ENCODE measurements at regions not wholly inside any gene's neighbourhood (a gene's known extent, or its start where the extent isn't known, plus 50 kb on each side); places are given as distances from the start of the nearest gene placed in this dataset.
"Not testable (repeated sequence)": the region's sequence is repeated elsewhere in the genome, so short reads cannot be mapped to it uniquely, and the experiment has no call there.

GRCh38 chr9:63804205-63804604 lies 1480.8 kb downstream of the FOXD4L5 start:
- H3K9ac ChIP-seq (ENCODE audit: low read depth in 1 of 3, low read length in 3 of 3); H3K36me3 ChIP-seq (ENCODE audit: control insufficient read depth in 3 of 3, insufficient read depth in 3 of 3, low read length in 3 of 3); H3K4me1 ChIP-seq (ENCODE audit: control insufficient read depth in 3 of 3, insufficient read depth in 3 of 3, low read length in 3 of 3); H3K9me3 ChIP-seq (ENCODE audit: control insufficient read depth in 3 of 3, low read length in 3 of 3); H3K4me3 ChIP-seq (ENCODE audit: low read length in 3 of 3); H3K27ac ChIP-seq (ENCODE audit: low read depth, low read length); H3K27me3 ChIP-seq (ENCODE audit: control insufficient read depth in 3 of 3, insufficient read depth in 3 of 3, low read length in 3 of 3): not testable (repeated sequence)

GRCh38 chr9:63794081-63794685 lies 1490.8 kb downstream of the FOXD4L5 start:
- not testable (repeated sequence) for H3K27ac ChIP-seq (ENCODE audit: low read depth, low read length); H3K9me3 ChIP-seq (ENCODE audit: control insufficient read depth in 3 of 3, low read length in 3 of 3); H3K27me3 ChIP-seq (ENCODE audit: control insufficient read depth in 3 of 3, insufficient read depth in 3 of 3, low read length in 3 of 3); H3K4me3 ChIP-seq (ENCODE audit: low read length in 3 of 3); H3K4me1 ChIP-seq (ENCODE audit: control insufficient read depth in 3 of 3, insufficient read depth in 3 of 3, low read length in 3 of 3); H3K36me3 ChIP-seq (ENCODE audit: control insufficient read depth in 3 of 3, insufficient read depth in 3 of 3, low read length in 3 of 3); H3K9ac ChIP-seq (ENCODE audit: low read depth in 1 of 3, low read length in 3 of 3)

- H3K27me3 ChIP-seq (ENCODE audit: control insufficient read depth in 3 of 3, insufficient read depth in 3 of 3, low read length in 3 of 3); H3K9me3 ChIP-seq (ENCODE audit: control insufficient read depth in 3 of 3, low read length in 3 of 3); H3K36me3 ChIP-seq (ENCODE audit: control insufficient read depth in 3 of 3, insufficient read depth in 3 of 3, low read length in 3 of 3); H3K9ac ChIP-seq (ENCODE audit: low read depth in 1 of 3, low read length in 3 of 3); H3K27ac ChIP-seq (ENCODE audit: low read depth, low read length); H3K4me1 ChIP-seq (ENCODE audit: control insufficient read depth in 3 of 3, insufficient read depth in 3 of 3, low read length in 3 of 3); H3K4me3 ChIP-seq (ENCODE audit: low read length in 3 of 3): not testable (repeated sequence)
These were observed 1497.6 kb downstream of the FOXD4L5 start for GRCh38 chr9:63787454-63787853.

GRCh38 chr9:63785059-63785458 lies 1500.0 kb downstream of the FOXD4L5 start:
- not testable (repeated sequence) for H3K4me1 ChIP-seq (ENCODE audit: control insufficient read depth in 3 of 3, insufficient read depth in 3 of 3, low read length in 3 of 3); H3K27ac ChIP-seq (ENCODE audit: low read depth, low read length); H3K4me3 ChIP-seq (ENCODE audit: low read length in 3 of 3); H3K9me3 ChIP-seq (ENCODE audit: control insufficient read depth in 3 of 3, low read length in 3 of 3); H3K36me3 ChIP-seq (ENCODE audit: control insufficient read depth in 3 of 3, insufficient read depth in 3 of 3, low read length in 3 of 3); H3K9ac ChIP-seq (ENCODE audit: low read depth in 1 of 3, low read length in 3 of 3); H3K27me3 ChIP-seq (ENCODE audit: control insufficient read depth in 3 of 3, insufficient read depth in 3 of 3, low read length in 3 of 3)

GRCh38 chr9:63784421-63784820 lies 1500.6 kb downstream of the FOXD4L5 start:
- not testable (repeated sequence) for H3K9ac ChIP-seq (ENCODE audit: low read depth in 1 of 3, low read length in 3 of 3); H3K27me3 ChIP-seq (ENCODE audit: control insufficient read depth in 3 of 3, insufficient read depth in 3 of 3, low read length in 3 of 3); H3K9me3 ChIP-seq (ENCODE audit: control insufficient read depth in 3 of 3, low read length in 3 of 3); H3K36me3 ChIP-seq (ENCODE audit: control insufficient read depth in 3 of 3, insufficient read depth in 3 of 3, low read length in 3 of 3); H3K4me1 ChIP-seq (ENCODE audit: control insufficient read depth in 3 of 3, insufficient read depth in 3 of 3, low read length in 3 of 3); H3K4me3 ChIP-seq (ENCODE audit: low read length in 3 of 3); H3K27ac ChIP-seq (ENCODE audit: low read depth, low read length)

GRCh38 chr9:63781817-63782439 lies 1503.1 kb downstream of the FOXD4L5 start:
- not testable (repeated sequence) for H3K4me1 ChIP-seq (ENCODE audit: control insufficient read depth in 3 of 3, insufficient read depth in 3 of 3, low read length in 3 of 3); H3K36me3 ChIP-seq (ENCODE audit: control insufficient read depth in 3 of 3, insufficient read depth in 3 of 3, low read length in 3 of 3); H3K9ac ChIP-seq (ENCODE audit: low read depth in 1 of 3, low read length in 3 of 3); H3K27ac ChIP-seq (ENCODE audit: low read depth, low read length); H3K9me3 ChIP-seq (ENCODE audit: control insufficient read depth in 3 of 3, low read length in 3 of 3); H3K4me3 ChIP-seq (ENCODE audit: low read length in 3 of 3); H3K27me3 ChIP-seq (ENCODE audit: control insufficient read depth in 3 of 3, insufficient read depth in 3 of 3, low read length in 3 of 3)

- not testable (repeated sequence) for H3K4me1 ChIP-seq (ENCODE audit: control insufficient read depth in 3 of 3, insufficient read depth in 3 of 3, low read length in 3 of 3); H3K36me3 ChIP-seq (ENCODE audit: control insufficient read depth in 3 of 3, insufficient read depth in 3 of 3, low read length in 3 of 3); H3K4me3 ChIP-seq (ENCODE audit: low read length in 3 of 3); H3K27me3 ChIP-seq (ENCODE audit: control insufficient read depth in 3 of 3, insufficient read depth in 3 of 3, low read length in 3 of 3); H3K9ac ChIP-seq (ENCODE audit: low read depth in 1 of 3, low read length in 3 of 3); H3K27ac ChIP-seq (ENCODE audit: low read depth, low read length); H3K9me3 ChIP-seq (ENCODE audit: control insufficient read depth in 3 of 3, low read length in 3 of 3)
These were observed 1503.6 kb downstream of the FOXD4L5 start for GRCh38 chr9:63781390-63781789.

- not testable (repeated sequence) for H3K4me1 ChIP-seq (ENCODE audit: control insufficient read depth in 3 of 3, insufficient read depth in 3 of 3, low read length in 3 of 3); H3K36me3 ChIP-seq (ENCODE audit: control insufficient read depth in 3 of 3, insufficient read depth in 3 of 3, low read length in 3 of 3); H3K9me3 ChIP-seq (ENCODE audit: control insufficient read depth in 3 of 3, low read length in 3 of 3); H3K9ac ChIP-seq (ENCODE audit: low read depth in 1 of 3, low read length in 3 of 3); H3K27me3 ChIP-seq (ENCODE audit: control insufficient read depth in 3 of 3, insufficient read depth in 3 of 3, low read length in 3 of 3); H3K4me3 ChIP-seq (ENCODE audit: low read length in 3 of 3); H3K27ac ChIP-seq (ENCODE audit: low read depth, low read length)
These were observed 1508.8 kb downstream of the FOXD4L5 start for GRCh38 chr9:63776220-63776619.

- H3K9me3 ChIP-seq (ENCODE audit: control insufficient read depth in 3 of 3, low read length in 3 of 3); H3K4me3 ChIP-seq (ENCODE audit: low read length in 3 of 3); H3K36me3 ChIP-seq (ENCODE audit: control insufficient read depth in 3 of 3, insufficient read depth in 3 of 3, low read length in 3 of 3); H3K27ac ChIP-seq (ENCODE audit: low read depth, low read length); H3K4me1 ChIP-seq (ENCODE audit: control insufficient read depth in 3 of 3, insufficient read depth in 3 of 3, low read length in 3 of 3); H3K27me3 ChIP-seq (ENCODE audit: control insufficient read depth in 3 of 3, insufficient read depth in 3 of 3, low read length in 3 of 3); H3K9ac ChIP-seq (ENCODE audit: low read depth in 1 of 3, low read length in 3 of 3): not testable (repeated sequence)
These were observed 1510.0 kb downstream of the FOXD4L5 start for GRCh38 chr9:63775092-63775426.

GRCh38 chr9:63774369-63775091 lies 1510.5 kb downstream of the FOXD4L5 start:
- not testable (repeated sequence) for H3K36me3 ChIP-seq (ENCODE audit: control insufficient read depth in 3 of 3, insufficient read depth in 3 of 3, low read length in 3 of 3); H3K27ac ChIP-seq (ENCODE audit: low read depth, low read length); H3K4me3 ChIP-seq (ENCODE audit: low read length in 3 of 3); H3K9me3 ChIP-seq (ENCODE audit: control insufficient read depth in 3 of 3, low read length in 3 of 3); H3K9ac ChIP-seq (ENCODE audit: low read depth in 1 of 3, low read length in 3 of 3); H3K4me1 ChIP-seq (ENCODE audit: control insufficient read depth in 3 of 3, insufficient read depth in 3 of 3, low read length in 3 of 3); H3K27me3 ChIP-seq (ENCODE audit: control insufficient read depth in 3 of 3, insufficient read depth in 3 of 3, low read length in 3 of 3)
